ENCODE measurements at regions not wholly inside any gene's neighbourhood (a gene's known extent, or its start where the extent isn't known, plus 50 kb on each side); places are given as distances from the start of the nearest gene placed in this dataset.

- Histone ChIP-seq H3K27ac (no peak overlapping the region), H3K4me3 (no peak overlapping the region), H3K36me3 (no peaks in the 10 kb centered on the region), H3K27me3 (no peaks in the 10 kb centered on the region), H3K4me1 (no peaks in the 10 kb centered on the region), H3K9me3 (no peaks in the 10 kb centered on the region)
- no peak for ATAC-seq
- TF ChIP-seq EP300 (IDR thresholded peaks at IDR 0.05) (no peak), POLR2AphosphoS5 (IDR thresholded peaks at IDR 0.05) (no peak), CTCF (IDR thresholded peaks at IDR 0.05) (no peak), POLR2A (IDR thresholded peaks at IDR 0.05) (no peak)
- WGBS, 2 donors (ENCODE audit: low coverage in 1 of 2): 73 to 81% methylated on average over 1 of the region's 1 CpG
Observed at GRCh38 chr6:137745321-137745720, 121.7 kb upstream of the TNFAIP3 start.

- Histone ChIP-seq H3K27ac (no peak overlapping the region), H3K4me3 (no peak overlapping the region), H3K36me3 (no peaks in the 10 kb centered on the region), H3K9me3 (no peaks in the 10 kb centered on the region), H3K27me3 (no peaks in the 10 kb centered on the region), H3K4me1 (no peaks in the 10 kb centered on the region)
- ATAC-seq: no peak
- TF ChIP-seq POLR2A (IDR thresholded peaks at IDR 0.05): no peak
- TF ChIP-seq CTCF (IDR thresholded peaks at IDR 0.05): no peak
- TF ChIP-seq POLR2AphosphoS5 (IDR thresholded peaks at IDR 0.05): no peak
- no peak for TF ChIP-seq EP300 (IDR thresholded peaks at IDR 0.05)
- 80 to 83% methylated on average over 2 of the region's 2 CpGs for WGBS, 2 donors (ENCODE audit: low coverage in 1 of 2)
Observed at GRCh38 chr6:137746264-137746663, 120.8 kb upstream of the TNFAIP3 start.

GRCh38 chr6:137749696-137750211 lies 117.3 kb upstream of the TNFAIP3 start:
- TF ChIP-seq EP300 (IDR thresholded peaks at IDR 0.05) (no peak), POLR2A (IDR thresholded peaks at IDR 0.05) (no peak), POLR2AphosphoS5 (IDR thresholded peaks at IDR 0.05) (no peak), CTCF (IDR thresholded peaks at IDR 0.05) (no peak)

GRCh38 chr6:137750297-137750696 lies 116.8 kb upstream of the TNFAIP3 start:
- Histone ChIP-seq H3K4me1 (no peaks in the 10 kb centered on the region), H3K27ac (no peak overlapping the region), H3K27me3 (no peaks in the 10 kb centered on the region), H3K4me3 (no peak overlapping the region), H3K36me3 (no peaks in the 10 kb centered on the region), H3K9me3 (no peaks in the 10 kb centered on the region)
- 83 to 87% methylated on average over 4 to 5 of the region's 5 CpGs for WGBS, 2 donors (ENCODE audit: low coverage in 1 of 2)
- TF ChIP-seq CTCF (IDR thresholded peaks at IDR 0.05) (no peak), POLR2AphosphoS5 (IDR thresholded peaks at IDR 0.05) (no peak), EP300 (IDR thresholded peaks at IDR 0.05) (no peak), POLR2A (IDR thresholded peaks at IDR 0.05) (no peak)
- no peak for ATAC-seq

More at GRCh38 chr6:137749696-137750211, 117.3 kb upstream of the TNFAIP3 start:
- no peaks in the 10 kb centered on the region for H3K9me3 ChIP-seq
- H3K27me3 ChIP-seq: no peaks in the 10 kb centered on the region
- no peaks in the 10 kb centered on the region for H3K4me1 ChIP-seq
- H3K27ac ChIP-seq: no peak overlapping the region
- H3K4me3 ChIP-seq: no peak overlapping the region
- no peaks in the 10 kb centered on the region for H3K36me3 ChIP-seq
- no peak for ATAC-seq
- WGBS, 2 donors (ENCODE audit: low coverage in 1 of 2): 66 to 71% methylated on average over 8 of the region's 8 CpGs

GRCh38 chr6:137751768-137752560 lies 115.1 kb upstream of the TNFAIP3 start:
- Histone ChIP-seq H3K9me3 (no peaks in the 10 kb centered on the region), H3K36me3 (no peaks in the 10 kb centered on the region), H3K4me1 (no peaks in the 10 kb centered on the region), H3K27me3 (no peaks in the 10 kb centered on the region), H3K4me3 (no peak overlapping the region), H3K27ac (no peak overlapping the region)
- TF ChIP-seq CTCF (IDR thresholded peaks at IDR 0.05) (no peak), POLR2AphosphoS5 (IDR thresholded peaks at IDR 0.05) (no peak), EP300 (IDR thresholded peaks at IDR 0.05) (no peak), POLR2A (IDR thresholded peaks at IDR 0.05) (no peak)
- ATAC-seq: no peak
- 85 to 86% methylated on average over 7 to 8 of the region's 8 CpGs for WGBS, 2 donors (ENCODE audit: low coverage in 1 of 2)

Measured in gastroesophageal sphincter (tissue), 4 donors.